ENCODE measurements at regions not wholly inside any gene's neighbourhood (a gene's known extent, or its start where the extent isn't known, plus 50 kb on each side); places are given as distances from the start of the nearest gene placed in this dataset.

DNA sequence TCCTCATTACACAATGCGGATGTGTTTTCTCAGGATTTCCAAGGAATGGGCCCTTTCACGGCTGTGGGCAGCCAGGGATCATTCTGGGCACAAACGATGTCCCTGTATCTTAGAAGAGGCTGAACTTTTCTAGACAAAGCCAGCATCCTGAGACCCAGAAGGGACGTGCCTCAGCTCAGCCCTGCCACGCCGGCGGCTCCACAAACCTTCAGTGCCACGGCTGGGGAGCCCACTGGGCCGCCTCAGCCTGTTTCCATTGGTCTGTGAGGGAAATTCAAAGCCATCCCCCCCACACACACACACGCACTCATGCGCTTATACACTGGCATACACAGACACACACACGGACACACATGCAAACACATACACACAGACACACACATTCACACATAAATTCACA lies 344.9 kb upstream of the MKI67 start:
- TF ChIP-seq REST (IDR thresholded peaks at IDR 0.05; ENCODE audit: low read depth, low read length) (no peak), CTCF (IDR thresholded peaks at IDR 0.05) (no peak), MEF2A (IDR thresholded peaks at IDR 0.05; ENCODE audit: borderline replicate concordance, low read depth) (no peak), SMC3 (IDR thresholded peaks at IDR 0.05; ENCODE audit: low read depth, low read length) (no peak), TAF1 (IDR thresholded peaks at IDR 0.05; ENCODE audit: borderline replicate concordance, low read depth, low read length) (no peak), EP300 (IDR thresholded peaks at IDR 0.05; ENCODE audit: borderline replicate concordance in 1 of 2, low read depth in 1 of 2, low read length in 1 of 2) (no peak), ELF1 (IDR thresholded peaks at IDR 0.05) (no peak), EZH2phosphoT487 (IDR thresholded peaks at IDR 0.05; ENCODE audit: borderline replicate concordance, low read depth) (no peak)
